IMR-90 (cell line): ENCODE measurements at regions not wholly inside any gene's neighbourhood (a gene's known extent, or its start where the extent isn't known, plus 50 kb on each side); places are given as distances from the start of the nearest gene placed in this dataset.

Experiments used
- ATAC-seq: fragments of 200-7000 bp; cut with Tn5 transposase; 2 replicates; pipeline ENCODE4 v1.9.1; 2020; ENCODE audit warnings: low read depth, mild to moderate bottlenecking, moderate library complexity
- BruUV-seq: library from RNA; stranded (reverse); fragments of 400-500 nt; replicated peaks from 2 replicates; lab custom pipeline; 2021; lab: Mats Ljungman, UMichigan
- CTCF ChIA-PET: fragments of 300-600 bp; formaldehyde crosslinking; extraction: SDS; loops from one replicate; lab custom pipeline; 2021; ENCODE audit warnings: antibody characterized with exemption; lab: Yijun Ruan, JAX
- POLR2A ChIA-PET: fragments of 300-600 bp; sonication (Branson Sonifier 250); formaldehyde crosslinking; loops from one replicate; lab custom pipeline; 2022; ENCODE audit warnings: antibody characterized with exemption; ENCODE audit not compliant: unreplicated experiment; lab: Charles Lee
- DNase-seq: peaks from one replicate; pipeline ENCODE4 v3.0.0; 2013
- H2AFZ ChIP-seq: replicated peaks from 2 replicates; pipeline ENCODE3; 2013; ENCODE audit warnings: low read length, mild to moderate bottlenecking; ENCODE audit not compliant: poor library complexity
- H2AK5ac ChIP-seq: 2 replicates; pipeline ENCODE4 v1.6.1; 2013; ENCODE audit warnings: low read depth, low read length, inconsistent platforms
- H2AK9ac ChIP-seq: replicated peaks from 2 replicates; pipeline ENCODE3; 2013; ENCODE audit warnings: mild to moderate bottlenecking, low read depth, low read length, moderate library complexity; ENCODE audit not compliant: poor library complexity
- H2BK120ac ChIP-seq: 2 replicates; pipeline ENCODE4 v1.6.1; 2013; ENCODE audit warnings: low read depth, low read length, inconsistent platforms
- H2BK15ac ChIP-seq: 3 replicates; pipeline ENCODE4 v1.6.1; 2013; ENCODE audit warnings: low read depth, low read length, inconsistent platforms
- H2BK20ac ChIP-seq: 2 replicates; pipeline ENCODE4 v1.6.1; 2013; ENCODE audit warnings: low read depth, mild to moderate bottlenecking, inconsistent platforms, low read length, moderate library complexity
- H2BK5ac ChIP-seq: 2 replicates; pipeline ENCODE4 v1.6.1; 2013; ENCODE audit warnings: mild to moderate bottlenecking, low read depth, low read length, inconsistent platforms; ENCODE audit not compliant: poor library complexity, severe bottlenecking
- H3K14ac ChIP-seq: replicated peaks from 2 replicates; pipeline ENCODE4 v1.6.1; 2013; ENCODE audit warnings: low read depth, low read length, inconsistent platforms
- H3K18ac ChIP-seq: 2 replicates; pipeline ENCODE4 v1.6.1; 2013; ENCODE audit warnings: low read depth, low read length, control low read depth
- H3K23ac ChIP-seq: 2 replicates; pipeline ENCODE4 v1.6.1; 2013; ENCODE audit warnings: low read depth, low read length, inconsistent platforms
- H3K27ac ChIP-seq: 2 replicates; pipeline ENCODE4 v1.5.1; 2013; ENCODE audit warnings: mild to moderate bottlenecking, control low read depth, low read length; ENCODE audit not compliant: insufficient read depth
- H3K27me3 ChIP-seq: 2 replicates; pipeline ENCODE4 v1.6.1; 2013; ENCODE audit warnings: low read length; ENCODE audit not compliant: control insufficient read depth, insufficient read depth
- H3K36me3 ChIP-seq: 2 replicates; pipeline ENCODE4 v1.6.1; 2013; ENCODE audit warnings: low read length, mixed read lengths; ENCODE audit not compliant: control insufficient read depth, insufficient read depth
- H3K4ac ChIP-seq: 2 replicates; pipeline ENCODE4 v1.6.1; 2013; ENCODE audit warnings: low read depth, low read length, inconsistent platforms
- H3K4me1 ChIP-seq: 2 replicates; pipeline ENCODE4 v1.6.1; 2013; ENCODE audit warnings: low read length, mixed read lengths; ENCODE audit not compliant: control insufficient read depth, insufficient read depth
- H3K4me2 ChIP-seq: 2 replicates; pipeline ENCODE4 v1.6.1; 2013; ENCODE audit warnings: low read depth, mild to moderate bottlenecking, control low read depth, low read length, moderate library complexity
- H3K4me3 ChIP-seq: 2 replicates; pipeline ENCODE4 v1.5.1; 2013; ENCODE audit warnings: low read depth, mild to moderate bottlenecking, control low read depth, low read length, moderate library complexity; ENCODE audit not compliant: insufficient read depth
- H3K56ac ChIP-seq: 2 replicates; pipeline ENCODE4 v1.6.1; 2013; ENCODE audit warnings: low read length, inconsistent platforms; ENCODE audit not compliant: insufficient read depth; ENCODE audit errors: extremely low read depth
- H3K79me1 ChIP-seq, 2 experiments: 2 replicates each; pipeline ENCODE4 v1.6.1; 2013; ENCODE audit warnings: low read length in 2 of 2, inconsistent platforms in 1 of 2, low read depth in 1 of 2
- H3K9ac ChIP-seq: 2 replicates; pipeline ENCODE4 v1.6.1; 2013; ENCODE audit warnings: low read depth, low read length, control low read depth
- H3K9me1 ChIP-seq: 2 replicates; pipeline ENCODE4 v1.6.1; 2013; ENCODE audit warnings: low read length, inconsistent platforms; ENCODE audit not compliant: insufficient read depth
- H3K9me3 ChIP-seq: 2 replicates; pipeline ENCODE4 v1.6.1; 2013; ENCODE audit warnings: low read length; ENCODE audit not compliant: control insufficient read depth, insufficient read depth
- H4K20me1 ChIP-seq: 2 replicates; pipeline ENCODE4 v1.6.1; 2013; ENCODE audit warnings: low read length, inconsistent platforms; ENCODE audit not compliant: insufficient read depth
- H4K5ac ChIP-seq: 2 replicates; pipeline ENCODE4 v1.6.1; 2013; ENCODE audit warnings: mild to moderate bottlenecking, low read depth, low read length, control low read depth
- H4K8ac ChIP-seq, 2 experiments: 2 replicates each; pipeline ENCODE4 v1.6.1; 2013; ENCODE audit warnings: low read depth in 2 of 2, low read length in 2 of 2, control low read depth in 1 of 2, inconsistent platforms in 1 of 2
- H4K91ac ChIP-seq: 2 replicates; pipeline ENCODE4 v1.6.1; 2013; ENCODE audit warnings: low read depth, low read length, inconsistent platforms; ENCODE audit not compliant: insufficient read depth
- BHLHE40 ChIP-seq: fragments of 150-350 bp; IDR thresholded peaks from 2 replicates; pipeline ENCODE4 v1.6.1; 2016; ENCODE audit warnings: mild to moderate bottlenecking, low read depth, low read length
- CEBPB ChIP-seq: IDR thresholded peaks from 2 replicates; pipeline ENCODE4 v1.6.1; 2012; ENCODE audit warnings: low read depth, low read length, improper control_type of control experiment
- CHD1 ChIP-seq: IDR thresholded peaks from 2 replicates; pipeline ENCODE4 v1.6.1; 2012; ENCODE audit warnings: low read depth, low read length, improper control_type of control experiment
- CTCF ChIP-seq: conservative IDR thresholded peaks from 2 replicates; pipeline ENCODE4 v1.5.1; 2012; ENCODE audit warnings: mild to moderate bottlenecking, low read depth, low read length, improper control_type of control experiment
- FOS ChIP-seq: fragments of 150-350 bp; IDR thresholded peaks from 2 replicates; pipeline ENCODE4 v1.6.1; 2016; ENCODE audit warnings: low read depth, low read length
- MAFK ChIP-seq: IDR thresholded peaks from 2 replicates; pipeline ENCODE4 v1.6.1; 2012; ENCODE audit warnings: low read depth, low read length, improper control_type of control experiment
- MAZ ChIP-seq: IDR thresholded peaks from 2 replicates; pipeline ENCODE4 v1.6.1; 2012; ENCODE audit warnings: low read depth, mild to moderate bottlenecking, low read length, improper control_type of control experiment, moderate library complexity, borderline replicate concordance
- MXI1 ChIP-seq: IDR thresholded peaks from 2 replicates; pipeline ENCODE4 v1.6.1; 2012; ENCODE audit warnings: low read depth, mild to moderate bottlenecking, low read length, moderate library complexity, borderline replicate concordance
- NFE2L2 ChIP-seq: fragments of 150-350 bp; IDR thresholded peaks from 2 replicates; pipeline ENCODE4 v1.6.1; 2016; ENCODE audit warnings: low read depth, mild to moderate bottlenecking, low read length
- POLR2A ChIP-seq: IDR thresholded peaks from 2 replicates; pipeline ENCODE4 v1.6.1; 2012; ENCODE audit warnings: mild to moderate bottlenecking, low read depth, low read length
- RAD21 ChIP-seq: IDR thresholded peaks from 2 replicates; pipeline ENCODE4 v1.6.1; 2012; ENCODE audit warnings: low read length, improper control_type of control experiment
- RCOR1 ChIP-seq: IDR thresholded peaks from 2 replicates; pipeline ENCODE4 v1.6.1; 2012; ENCODE audit warnings: mild to moderate bottlenecking, low read length, improper control_type of control experiment; ENCODE audit not compliant: insufficient replicate concordance
- RFX5 ChIP-seq: IDR thresholded peaks from 2 replicates; pipeline ENCODE4 v1.8.0; 2012; ENCODE audit warnings: low read depth, mild to moderate bottlenecking, low read length, moderate library complexity
- SMC3 ChIP-seq: fragments of 150-350 bp; IDR thresholded peaks from 2 replicates; pipeline ENCODE4 v1.6.1; 2016; ENCODE audit warnings: low read depth, mild to moderate bottlenecking, antibody characterized with exemption, low read length, moderate library complexity
- USF2 ChIP-seq: fragments of 150-350 bp; IDR thresholded peaks from 2 replicates; pipeline ENCODE4 v1.6.1; 2017; ENCODE audit warnings: mild to moderate bottlenecking, antibody characterized with exemption, low read length, low read depth
- WGBS, 2 experiments: methylation state at CpG; one replicate each; pipeline versions ENCODE4 v1.1.5 to v1.1.7; 2013; ENCODE audit warnings: missing lambda C conversion rate in 2 of 2; ENCODE audit not compliant: insufficient read length in 1 of 2; ENCODE audit errors: extremely low coverage in 2 of 2; 5-methylcytosine and 5-hydroxymethylcytosine counted together
- dilution Hi-C: fragments of 300-500 bp; cut with HindIII; formaldehyde crosslinking; loops from one replicate; pipeline ENCODE4 v1.14.3; 2018; ENCODE audit warnings: low sequenced_read_pairs; ENCODE audit not compliant: unreplicated experiment
- in situ Hi-C: fragments of 300-500 bp; cut with MboI; formaldehyde crosslinking; loops from 3 replicates; pipeline ENCODE4 v1.14.3; 2019; ENCODE audit warnings: low sequenced_read_pairs, inconsistent platforms, mixed read lengths
- intact Hi-C: fragments of 100-400 bp; cut with micrococcal nuclease; formaldehyde crosslinking; loops from 2 replicates; pipeline ENCODE4 v1.10.0; 2022
- TF ChIP-seq, protein P1 (sequence below): fragments of 150-350 bp; IDR thresholded peaks from 2 replicates; pipeline ENCODE4 v1.6.1; 2016; ENCODE audit warnings: low read depth, mild to moderate bottlenecking, low read length, moderate library complexity, borderline replicate concordance

DNA sequence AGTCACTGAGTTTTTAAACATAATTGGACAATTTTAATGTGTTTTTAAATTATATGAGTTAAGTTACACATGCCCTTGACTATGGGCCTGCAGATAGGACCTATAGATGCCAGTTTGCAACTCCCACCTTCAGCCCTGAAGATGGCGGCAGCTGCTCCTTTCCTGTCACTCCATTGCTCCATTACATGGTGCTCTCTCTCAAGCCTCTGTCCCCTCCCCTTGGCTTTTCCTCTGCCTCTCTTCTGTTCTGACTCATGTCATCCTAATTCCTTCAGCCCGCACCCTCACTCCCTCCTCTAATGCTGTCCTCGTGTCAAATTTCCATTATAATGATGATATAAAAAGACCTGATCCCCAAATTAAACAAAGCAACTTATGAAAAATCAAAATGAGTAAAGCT, 133.7 kb upstream of the HNRNPA3 start:
- Histone ChIP-seq H3K14ac (no peak overlapping the region), H3K23ac (no peak overlapping the region), H3K27me3 (no peaks in the 10 kb centered on the region), H3K56ac (no peak overlapping the region), H3K18ac (no peak overlapping the region), H4K5ac (no peak overlapping the region), H2BK15ac (no peak overlapping the region), H2BK5ac (no peak overlapping the region), H2AFZ (no peak overlapping the region), H2BK20ac (no peak overlapping the region), H2AK5ac (no peak overlapping the region), H4K91ac (no peak overlapping the region), H3K36me3 (no peaks in the 10 kb centered on the region), H4K20me1 (no peaks in the 10 kb centered on the region), H3K27ac (no peak overlapping the region), H3K9ac (no peak overlapping the region), H3K4me3 (no peak overlapping the region), H3K4ac (no peak overlapping the region), H3K4me1 (no peaks in the 10 kb centered on the region), H3K9me1 (no peaks in the 10 kb centered on the region), H3K79me1 (no peaks in the 10 kb centered on the region), H2BK120ac (no peak overlapping the region), H3K9me3 (no peaks in the 10 kb centered on the region), H3K4me2 (no peak overlapping the region), H4K8ac (no peak overlapping the region), H2AK9ac (no peak overlapping the region)
- dilution Hi-C loops (no loop called here), intact Hi-C loops (no loop called here), in situ Hi-C loops (no loop called here)
- TF ChIP-seq POLR2A (no peak), CTCF (no peak), MXI1 (no peak), BHLHE40 (no peak), CEBPB (no peak), RAD21 (no peak), FOS (no peak), USF2 (no peak), CHD1 (no peak), NFE2L2 (no peak), MAZ (no peak), SMC3 (no peak), RFX5 (no peak), RCOR1 (no peak), MAFK (no peak)
- TF ChIP-seq, protein P1, sequence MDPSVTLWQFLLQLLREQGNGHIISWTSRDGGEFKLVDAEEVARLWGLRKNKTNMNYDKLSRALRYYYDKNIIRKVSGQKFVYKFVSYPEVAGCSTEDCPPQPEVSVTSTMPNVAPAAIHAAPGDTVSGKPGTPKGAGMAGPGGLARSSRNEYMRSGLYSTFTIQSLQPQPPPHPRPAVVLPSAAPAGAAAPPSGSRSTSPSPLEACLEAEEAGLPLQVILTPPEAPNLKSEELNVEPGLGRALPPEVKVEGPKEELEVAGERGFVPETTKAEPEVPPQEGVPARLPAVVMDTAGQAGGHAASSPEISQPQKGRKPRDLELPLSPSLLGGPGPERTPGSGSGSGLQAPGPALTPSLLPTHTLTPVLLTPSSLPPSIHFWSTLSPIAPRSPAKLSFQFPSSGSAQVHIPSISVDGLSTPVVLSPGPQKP = no peak
- no peak for ATAC-seq
- BruUV-seq = no TSS peak
- WGBS, 2 experiments = 80% methylated on average over 1 of the region's 3 CpGs; no CpG with 5 or more reads in 1 of the 2 experiments
- POLR2A ChIA-PET = no interaction called here
- CTCF ChIA-PET = no interaction called here
- no peak for DNase-seq
